CD4-positive, alpha-beta T cell treated with Interleukin-6 for 4 hours (primary cell): ENCODE measurements at regions not wholly inside any gene's neighbourhood (a gene's known extent, or its start where the extent isn't known, plus 50 kb on each side); places are given as distances from the start of the nearest gene placed in this dataset.
A peak's percentile ranks its signal among the peaks of the same experiment; 100 is the strongest.

Experiments
- DNase-seq: peaks from one replicate; pipeline ENCODE4 v3.0.0-alpha.2; 2020; ENCODE audit warnings: mixed read lengths

DNA sequence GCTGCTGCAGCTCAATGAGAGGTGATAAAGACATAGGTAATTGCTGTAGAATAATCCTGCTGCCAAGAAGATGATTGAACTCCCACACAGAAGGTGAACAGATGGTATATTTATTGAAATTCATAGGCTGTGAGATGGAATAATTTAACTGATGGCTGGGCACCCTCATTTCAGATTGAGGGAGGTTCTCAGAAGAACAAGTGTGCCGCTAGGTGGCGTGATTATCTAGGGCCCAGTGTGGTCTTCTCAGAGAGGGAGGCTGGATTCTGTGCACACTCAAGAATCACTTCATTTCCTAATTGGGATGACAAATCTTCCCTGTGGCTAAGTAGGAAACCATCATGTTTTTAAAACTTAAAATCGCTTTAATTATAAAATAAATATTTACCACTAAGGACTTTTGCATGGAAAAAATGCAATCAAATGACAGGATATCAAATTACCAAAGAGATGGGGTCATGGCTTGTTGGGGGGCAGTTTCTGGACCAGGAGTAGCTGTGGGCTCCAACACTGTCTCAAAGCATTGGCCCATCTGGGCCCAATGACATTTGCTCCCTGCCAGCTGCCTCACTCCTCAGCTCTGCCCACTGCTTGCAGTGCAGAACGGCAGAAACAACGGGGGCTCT is 132.3 kb downstream of the SNAPC1 start:
- peak; percentile 67 for DNase-seq

DNA sequence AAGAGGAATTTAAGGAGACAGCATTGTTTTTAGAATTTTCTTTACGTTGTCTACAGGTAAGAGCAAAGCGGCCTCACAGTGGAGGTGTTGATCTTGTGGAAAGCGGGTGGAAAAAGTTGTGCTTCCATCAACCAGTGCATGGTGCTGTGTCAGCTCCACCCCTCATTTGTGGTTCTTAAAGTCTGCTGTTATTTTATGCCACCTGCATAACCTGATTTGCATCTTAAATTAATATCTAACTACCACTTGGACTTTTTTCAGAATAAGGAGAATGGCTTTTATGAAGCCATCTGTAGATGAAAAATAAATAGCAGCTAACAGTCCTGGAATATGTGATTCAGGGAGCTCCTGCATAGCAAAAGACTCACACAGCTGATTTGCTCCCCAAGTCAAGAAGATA is 135.1 kb downstream of the SNAPC1 start:
- DNase-seq: no peak

DNA sequence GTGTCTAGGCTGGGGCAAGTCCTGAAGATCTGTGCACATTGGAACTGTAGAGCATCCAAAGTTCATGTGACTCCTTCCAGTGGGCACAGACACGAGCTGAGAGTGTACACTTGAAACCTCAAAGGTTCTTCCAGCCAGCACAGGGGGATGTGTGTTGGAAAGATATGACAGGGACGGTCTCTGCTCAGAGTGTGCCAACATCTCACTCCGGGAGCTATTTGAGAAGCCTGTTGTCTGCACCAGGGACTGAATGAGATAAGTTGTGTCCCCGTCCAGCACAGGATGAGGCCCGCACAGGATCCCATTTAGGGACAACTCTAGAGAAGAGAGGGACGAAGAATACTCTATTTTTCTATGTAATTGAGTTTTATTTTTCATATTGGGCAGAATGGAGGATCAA is 136.3 kb downstream of the SNAPC1 start:
- no peak for DNase-seq

DNA sequence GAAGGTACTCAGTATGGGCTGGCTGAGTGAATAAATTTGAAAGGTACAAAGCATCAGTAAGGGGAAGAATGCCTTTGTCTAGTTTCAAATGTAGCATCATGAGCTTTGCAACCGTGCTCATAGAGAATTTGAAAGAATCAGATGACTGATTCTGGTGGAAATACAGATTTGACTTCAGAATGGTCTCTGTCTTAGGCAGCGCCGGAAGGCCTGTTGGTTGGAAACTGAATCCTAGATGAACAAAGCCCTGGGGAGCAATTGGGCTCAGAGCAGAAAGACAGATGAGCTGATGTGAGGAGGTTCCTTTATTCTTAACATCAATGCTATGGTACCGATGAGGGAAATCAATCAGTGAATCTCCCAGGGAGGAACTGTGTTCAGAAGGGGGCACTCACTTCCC is 137.3 kb downstream of the SNAPC1 start:
- DNase-seq: no peak

DNA sequence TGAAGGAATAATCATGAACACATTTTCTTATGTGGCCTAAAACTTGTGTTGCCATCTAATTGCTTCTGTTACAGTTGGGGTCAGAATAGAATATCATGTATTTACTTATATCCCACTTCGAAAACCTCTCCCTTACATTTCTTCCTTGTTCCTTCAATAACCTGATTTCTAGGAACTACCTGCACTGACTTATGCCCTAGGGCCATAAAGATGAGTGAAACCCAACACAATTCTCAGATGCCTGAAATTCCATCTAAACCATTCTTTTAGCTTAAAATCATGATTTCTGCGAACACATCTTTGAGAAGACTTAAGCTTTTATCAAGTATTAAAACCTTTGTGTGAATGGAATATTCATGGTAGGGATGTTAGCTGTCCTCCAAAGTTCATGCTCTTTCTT is 142.7 kb downstream of the SNAPC1 start:
- no peak for DNase-seq

DNA sequence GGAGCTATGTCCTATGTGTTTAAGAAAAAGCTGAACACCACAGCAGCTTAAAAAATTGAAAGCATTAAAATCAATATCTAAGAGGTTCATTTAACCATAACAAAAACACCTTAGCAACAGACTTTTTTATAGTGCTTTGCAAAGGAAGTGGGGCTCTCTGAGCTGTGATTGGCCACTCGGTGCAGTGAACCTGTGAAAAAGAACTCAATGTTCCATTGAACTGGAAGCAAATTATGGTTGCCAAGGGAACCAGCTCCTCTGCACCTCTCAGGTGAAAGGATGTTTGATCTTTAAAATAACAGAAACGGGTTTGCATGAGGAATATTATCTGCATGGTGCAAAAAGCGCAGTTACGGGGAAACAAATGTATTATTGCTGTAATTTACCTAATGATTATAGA is 149.4 kb downstream of the SNAPC1 start:
- DNase-seq: no peak

DNA sequence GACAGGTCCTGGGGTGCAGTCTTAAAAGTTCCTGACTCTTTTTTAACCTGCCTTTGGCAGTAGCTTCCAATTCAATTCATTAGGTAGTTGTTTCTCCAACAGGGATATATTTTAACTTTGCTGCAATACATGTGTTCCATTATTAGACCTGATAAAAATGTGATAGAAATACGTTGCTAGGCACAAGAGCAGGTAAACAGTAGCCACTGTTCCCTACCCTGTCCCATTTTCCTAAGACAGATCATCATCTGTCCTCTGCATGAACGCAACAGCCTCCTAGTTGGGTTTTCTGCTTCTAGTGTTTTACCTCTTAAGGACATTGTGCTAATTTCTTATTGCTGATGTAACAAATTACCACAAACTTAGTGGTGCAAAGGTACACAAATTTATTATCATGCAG is 156.8 kb downstream of the SNAPC1 start:
- DNase-seq: no peak

DNA sequence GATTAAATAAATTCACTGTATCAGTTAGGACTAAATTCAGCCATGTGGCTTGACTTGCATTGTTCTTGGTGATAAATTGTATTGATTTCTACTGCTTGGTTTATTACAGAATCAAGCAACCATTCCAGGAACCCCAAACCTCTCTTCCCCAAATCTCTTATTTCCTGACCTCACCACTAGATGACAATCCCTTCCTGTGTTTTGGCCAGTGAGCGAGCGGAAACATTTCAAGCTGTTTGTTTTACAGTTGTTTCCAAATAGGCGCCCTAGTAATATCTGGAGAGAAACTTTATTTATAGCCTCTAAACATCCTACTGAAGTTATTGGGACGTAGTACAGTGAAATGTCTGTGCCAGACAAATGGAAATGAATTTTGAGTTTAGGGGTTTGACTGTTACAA is 161.1 kb downstream of the SNAPC1 start:
- DNase-seq: no peak

DNA sequence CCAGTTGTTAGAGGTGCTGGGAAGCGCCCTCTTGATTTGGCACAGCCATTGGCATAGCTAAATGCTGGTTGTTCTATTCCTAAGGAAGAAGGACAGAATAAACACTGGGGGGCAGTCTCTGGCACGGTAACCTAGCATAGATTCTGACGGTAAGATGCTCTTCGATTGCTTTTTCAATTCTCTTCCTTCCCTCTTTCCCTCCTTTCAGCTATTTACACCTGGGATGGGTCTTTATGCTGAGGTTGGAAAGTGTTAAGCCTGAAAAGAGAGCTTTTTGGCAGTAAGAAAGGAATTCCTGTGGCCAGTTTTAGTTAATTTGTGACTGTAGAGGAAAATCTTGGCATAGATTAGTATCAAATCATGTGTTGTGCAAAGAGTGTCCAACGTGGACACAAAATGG is 162.8 kb downstream of the SNAPC1 start:
- peak; percentile 8 for DNase-seq

DNA sequence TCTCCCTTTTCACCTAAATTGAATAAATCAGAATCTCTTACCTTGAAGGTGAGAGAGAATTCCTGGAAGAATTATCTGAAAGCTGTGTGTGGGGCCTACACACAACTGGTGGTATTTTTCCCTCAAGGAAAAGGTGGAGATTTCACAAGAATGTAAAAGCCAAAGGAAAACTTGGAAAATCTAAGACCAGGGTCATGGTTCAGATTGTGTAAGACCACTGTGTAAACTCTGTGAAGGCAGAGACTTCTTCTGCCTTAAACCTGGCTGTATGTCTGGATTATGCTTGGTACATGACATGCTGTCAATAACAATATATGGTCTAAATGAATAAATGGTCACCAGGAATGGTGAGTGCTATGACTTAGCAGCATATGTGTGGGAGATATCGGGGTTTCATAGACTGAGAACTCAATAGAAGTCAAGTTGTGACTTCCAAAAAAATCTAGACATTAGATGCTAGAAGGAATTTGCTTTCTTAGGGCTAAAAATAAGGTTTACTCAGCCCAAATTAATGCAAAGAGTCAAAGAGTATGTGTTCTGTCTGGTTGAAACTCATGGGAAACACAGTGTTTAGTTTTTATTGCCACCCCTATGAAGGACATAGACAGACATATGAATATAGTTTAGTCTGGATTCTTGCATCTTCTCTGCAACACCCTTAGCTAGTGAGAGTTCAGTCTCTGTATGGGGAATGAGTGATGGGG is 163.7 kb downstream of the SNAPC1 start:
- DNase-seq: no peak

DNA sequence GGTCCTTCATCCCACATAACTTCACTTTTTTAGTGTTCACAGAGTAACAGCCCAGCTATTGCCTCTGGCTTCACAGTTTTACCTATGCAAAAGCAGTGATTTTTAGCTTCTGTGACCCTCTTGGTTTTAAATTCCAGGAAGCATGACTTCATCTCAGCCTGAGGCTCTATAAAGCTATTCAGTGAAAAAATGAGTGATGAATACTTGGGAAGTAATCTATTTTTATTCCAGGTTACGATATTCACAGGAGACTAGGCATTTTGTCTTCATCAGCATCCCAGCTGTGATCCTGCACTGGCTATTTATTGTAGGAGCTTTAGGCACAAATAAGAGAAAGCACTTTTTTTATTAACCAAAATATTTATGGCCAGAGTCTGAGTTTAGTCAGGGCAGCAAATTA is 164.8 kb downstream of the SNAPC1 start:
- no peak for DNase-seq

DNA sequence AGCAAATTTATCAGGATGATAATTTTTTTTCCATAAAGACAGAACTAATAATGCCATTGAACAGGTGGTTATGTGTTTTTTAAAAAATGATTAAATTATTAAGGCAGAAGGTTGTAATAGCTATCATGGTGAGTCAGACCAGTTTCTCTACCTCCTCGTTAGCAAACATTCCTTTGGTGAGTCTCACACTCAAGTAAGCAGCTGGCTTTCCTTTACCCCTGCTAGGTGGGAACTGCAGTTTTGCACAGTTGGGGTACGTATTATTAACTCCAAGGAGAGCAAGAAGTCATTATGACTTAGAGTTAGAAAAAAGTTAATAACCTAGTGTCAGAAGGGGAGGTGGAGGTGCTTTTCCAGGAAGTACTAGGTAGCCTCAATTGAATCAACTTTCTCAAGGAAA is 165.3 kb downstream of the SNAPC1 start:
- no peak for DNase-seq

DNA sequence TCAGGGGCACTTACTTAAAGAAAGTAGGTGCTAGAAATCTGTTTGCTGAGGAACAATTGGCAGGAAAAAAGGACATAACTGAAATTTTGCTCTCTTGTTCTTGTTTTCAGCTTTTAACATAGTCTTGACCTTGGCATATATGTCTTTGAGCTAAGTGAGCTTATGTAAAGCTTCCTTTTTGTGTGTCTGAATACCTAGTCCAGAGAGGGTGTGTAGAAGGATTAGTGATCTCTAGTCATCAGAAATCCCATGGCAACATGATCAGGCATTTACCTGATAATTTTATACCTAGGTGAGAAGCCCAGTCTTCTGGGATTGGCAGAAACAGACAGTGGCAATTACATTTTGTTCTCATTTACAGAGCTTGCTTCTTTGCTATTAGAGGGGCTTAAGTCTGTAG is 166.1 kb downstream of the SNAPC1 start:
- DNase-seq: no peak

DNA sequence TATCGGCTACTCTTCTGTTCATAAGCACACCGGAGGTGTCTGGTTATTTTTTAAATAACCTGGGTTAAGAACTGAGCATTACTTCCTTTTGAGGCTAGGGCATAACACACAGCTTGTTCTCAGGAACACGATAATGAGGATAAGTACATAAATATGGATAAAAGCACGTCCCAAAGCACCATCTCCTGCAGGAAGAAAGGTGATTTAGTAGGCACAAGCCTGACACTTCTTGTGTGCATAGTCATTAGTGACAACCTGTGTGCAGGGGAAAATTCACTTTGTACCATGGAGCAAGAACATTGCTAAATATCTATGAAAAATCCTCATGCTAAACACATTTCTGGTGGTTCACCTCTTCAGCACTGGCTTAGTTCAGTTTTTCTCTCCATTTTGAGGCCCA is 166.5 kb downstream of the SNAPC1 start:
- no peak for DNase-seq

DNA sequence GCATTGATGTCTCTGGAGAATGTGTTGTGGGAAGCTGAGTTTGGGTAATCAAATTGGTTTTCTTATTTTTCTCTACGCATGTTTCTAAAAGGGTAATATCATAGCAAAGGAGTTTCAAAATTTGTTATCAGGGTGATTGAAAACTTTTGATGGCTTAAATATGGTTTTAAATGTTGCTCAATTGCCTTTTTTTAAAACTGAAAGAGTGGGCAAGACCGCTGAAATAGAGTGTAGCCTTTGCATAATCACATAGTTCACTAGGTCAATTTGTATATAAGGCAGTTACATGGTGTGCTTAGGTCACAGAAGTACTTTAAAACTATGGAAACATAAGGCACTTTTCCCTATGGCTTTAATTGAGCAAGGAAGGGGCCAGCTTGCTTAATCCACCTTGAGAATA is 167.4 kb downstream of the SNAPC1 start:
- DNase-seq: no peak

DNA sequence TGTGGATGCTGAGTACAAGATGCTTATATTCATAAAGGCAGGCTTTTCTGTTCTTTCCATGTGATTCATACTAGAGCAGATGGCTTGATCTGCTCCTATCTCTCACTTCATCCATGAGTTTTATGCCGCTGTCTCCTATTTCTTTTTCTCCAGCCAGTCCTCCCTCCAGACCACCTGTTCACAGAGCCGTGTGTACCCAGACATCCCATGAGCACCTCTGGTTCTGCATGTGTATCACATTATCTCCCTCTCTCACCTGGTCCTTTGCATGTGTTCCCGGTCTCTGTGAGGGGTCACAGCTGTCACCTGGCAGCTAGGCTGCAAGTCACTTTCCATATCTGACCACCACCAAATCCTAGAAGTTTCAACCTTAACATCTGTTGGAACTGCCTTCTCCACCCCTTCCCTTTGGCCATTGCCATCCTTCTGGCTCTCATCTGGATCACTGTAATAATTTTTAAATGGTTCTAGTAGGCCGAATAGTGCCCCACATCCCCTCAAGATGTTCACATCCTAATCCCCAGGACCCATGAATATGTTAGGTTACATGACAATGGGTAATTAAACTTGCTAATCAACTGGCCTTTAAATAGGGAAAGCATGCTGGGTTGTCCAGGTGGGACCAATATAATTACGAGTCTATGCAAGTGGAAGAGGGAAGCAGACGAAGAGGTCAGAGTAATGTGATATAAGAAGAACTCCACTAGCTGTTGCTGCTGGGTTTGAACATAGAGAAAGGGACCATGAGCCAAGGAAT is 168.1 kb downstream of the SNAPC1 start:
- DNase-seq: no peak

DNA sequence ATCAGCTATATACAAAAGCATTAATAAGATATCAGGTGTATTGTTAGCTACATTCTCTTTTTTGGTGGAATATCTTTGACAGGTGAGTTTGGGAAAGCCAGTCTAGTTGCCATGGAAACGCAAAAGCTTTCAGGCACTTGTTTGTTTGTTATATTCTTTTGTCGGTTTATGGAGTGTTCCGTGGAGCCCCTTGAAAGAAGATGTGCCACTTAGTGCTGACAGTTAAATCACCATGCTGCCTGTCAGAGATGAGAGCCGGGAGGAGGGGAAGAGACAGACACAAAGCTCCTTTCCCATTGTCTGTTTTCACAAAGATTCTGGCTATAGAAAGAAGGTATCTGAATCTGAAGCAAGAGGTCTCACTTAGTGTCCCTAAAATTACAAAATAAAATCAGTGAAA is 170.8 kb downstream of the SNAPC1 start:
- no peak for DNase-seq

DNA sequence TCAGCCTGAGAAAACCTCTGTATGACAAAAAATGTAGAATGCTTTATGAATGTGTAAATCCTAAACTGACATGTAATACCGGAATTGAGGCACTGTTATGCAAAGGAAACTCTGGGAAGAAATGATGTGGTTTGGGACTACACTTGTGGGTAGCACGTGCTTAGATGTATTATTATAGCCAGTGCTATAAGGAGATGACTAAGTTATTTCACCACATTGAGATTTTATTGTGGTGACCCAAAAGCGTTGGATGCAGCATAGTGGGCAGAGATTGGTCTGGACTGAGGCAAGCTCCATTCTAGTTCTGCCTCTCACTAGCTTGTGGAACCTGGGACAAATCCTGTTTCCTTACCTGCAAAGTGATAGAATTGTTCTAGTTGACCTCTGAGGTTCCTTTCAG is 172.2 kb downstream of the SNAPC1 start:
- no peak for DNase-seq

DNA sequence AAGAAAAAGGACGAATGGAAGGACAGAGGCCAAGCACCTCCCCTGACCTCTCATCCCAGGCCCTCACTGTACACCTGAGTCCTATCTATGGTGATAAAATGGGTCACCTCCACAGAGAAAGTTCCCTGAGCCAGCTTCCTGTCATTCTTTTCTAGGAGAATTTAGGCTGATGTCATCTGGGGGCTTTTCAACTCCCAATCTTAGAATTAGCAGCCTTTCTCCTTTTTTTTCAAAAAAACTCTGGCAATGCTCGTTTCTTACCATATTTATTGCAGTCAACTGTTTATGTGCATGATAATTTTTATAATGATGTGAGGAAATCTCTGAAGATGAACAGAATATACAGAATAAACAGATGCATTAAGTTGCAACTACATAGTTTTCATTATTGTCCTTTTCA is 177.6 kb downstream of the SNAPC1 start:
- DNase-seq: no peak

DNA sequence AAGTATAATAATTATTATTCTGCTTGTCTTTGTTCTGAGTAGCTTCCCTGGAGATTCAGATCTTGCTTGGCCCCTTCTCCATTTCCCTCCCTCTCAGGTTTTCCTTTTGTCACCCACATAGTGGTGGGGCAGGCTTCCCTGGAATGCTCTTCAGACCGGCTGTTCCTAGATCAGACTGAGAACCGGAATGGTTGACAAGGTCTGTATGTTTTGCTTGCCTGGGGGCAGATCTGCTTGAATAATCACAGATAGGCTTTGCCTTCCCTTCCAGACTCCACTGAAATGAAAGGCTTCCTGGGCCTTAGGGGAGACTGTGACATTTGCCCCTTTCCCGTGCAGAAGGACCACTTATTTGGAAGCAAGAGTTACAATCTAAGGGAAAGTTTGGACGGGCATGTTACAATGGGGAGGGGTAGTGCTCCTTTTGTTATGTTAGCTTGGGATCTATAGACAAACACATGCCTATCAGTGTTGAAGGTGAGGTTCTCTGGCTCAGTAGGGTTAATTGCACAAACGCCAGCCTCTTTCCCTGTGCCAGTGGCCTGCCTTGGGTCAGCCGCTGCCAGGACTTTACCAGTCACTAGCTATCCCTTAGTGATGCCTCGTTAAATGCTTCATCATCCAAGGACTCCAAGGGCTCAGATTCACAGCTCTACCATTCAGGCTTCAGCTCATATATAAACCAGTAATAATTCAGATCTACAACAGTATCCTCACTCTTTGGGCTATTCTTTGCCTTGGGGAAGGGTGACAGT is 178.6 kb downstream of the SNAPC1 start:
- no peak for DNase-seq

DNA sequence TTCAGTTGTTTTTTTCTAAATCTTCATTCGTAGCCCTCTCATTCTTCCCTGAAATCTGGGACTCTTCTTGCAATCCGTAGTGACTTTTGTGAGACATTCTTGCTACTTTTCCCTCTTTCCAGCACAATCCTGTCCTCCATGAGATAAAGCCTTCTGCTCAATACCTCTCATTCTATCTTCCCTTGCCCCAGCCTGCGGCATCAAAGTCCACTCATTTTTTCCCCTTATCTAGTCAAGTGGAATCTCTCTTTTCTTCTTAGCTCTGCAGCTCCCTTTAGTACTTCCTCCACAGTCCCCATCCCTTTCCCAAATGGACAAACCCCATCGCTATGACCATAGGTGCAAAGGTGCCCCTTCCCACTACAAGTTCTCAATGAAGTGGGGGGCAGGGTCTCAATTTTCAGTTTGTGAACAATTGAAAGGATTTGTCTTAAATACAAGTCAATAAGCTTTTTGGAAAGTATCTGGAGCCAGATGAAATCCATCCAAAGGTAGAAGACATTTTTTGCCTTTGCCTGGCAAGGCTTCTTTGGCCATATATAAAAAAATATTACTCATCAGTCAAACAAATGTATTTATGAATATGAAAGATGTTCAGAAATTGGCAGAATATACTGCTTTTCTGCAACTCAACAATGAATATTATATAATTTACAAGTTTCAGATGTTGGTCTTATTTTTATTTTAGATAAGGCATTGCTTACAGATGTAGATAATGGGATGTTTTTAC is 179.4 kb downstream of the SNAPC1 start:
- DNase-seq: no peak

DNA sequence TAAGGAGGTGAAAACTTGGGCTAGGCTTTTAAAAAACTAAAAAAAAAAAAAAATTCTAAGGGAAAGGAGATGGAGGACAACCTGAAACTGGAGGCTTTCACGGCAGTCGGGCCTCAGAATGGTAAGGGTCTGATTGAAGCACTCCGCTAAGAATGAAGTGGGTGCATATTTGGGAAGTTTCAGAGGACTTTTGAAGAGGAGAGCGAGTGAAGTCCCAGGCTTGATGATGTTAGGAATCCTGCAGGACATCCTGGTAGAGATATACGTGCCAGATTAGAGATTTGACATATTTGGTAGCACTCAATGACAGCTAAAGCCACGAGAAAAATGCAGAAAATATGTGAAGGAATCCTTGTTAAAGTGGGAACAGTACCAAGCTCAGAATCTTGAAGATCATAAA is 186.2 kb downstream of the SNAPC1 start:
- no peak for DNase-seq

DNA sequence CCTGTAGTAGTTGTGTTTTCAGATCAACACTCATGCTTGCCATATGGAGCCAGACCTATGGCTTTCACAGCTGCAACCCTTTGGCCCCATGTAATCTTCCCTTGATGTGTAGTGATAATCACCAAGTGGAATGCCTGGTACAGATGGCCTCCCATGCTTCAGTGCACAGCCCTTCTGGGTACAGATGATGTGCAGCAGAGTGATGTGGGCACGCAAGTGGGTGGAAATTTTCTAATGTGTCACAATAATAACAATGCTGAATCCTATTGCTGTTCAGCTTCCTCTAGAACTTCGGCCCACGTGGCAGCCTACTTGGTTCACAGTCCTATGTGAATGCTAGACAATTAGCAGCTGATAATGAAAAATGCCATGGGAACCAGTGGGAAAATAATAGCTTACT is 188.1 kb downstream of the SNAPC1 start:
- no peak for DNase-seq
